Stimulated activated CD8-positive, alpha-beta memory T cell treated with anti-CD3 and anti-CD28 coated beads, Interleukin-12 subunit alpha, Interleukin-12 subunit beta, amount 100 ng/mL, for 1 hour (primary cell): ENCODE measurements at regions not wholly inside any gene's neighbourhood (a gene's known extent, or its start where the extent isn't known, plus 50 kb on each side); places are given as distances from the start of the nearest gene placed in this dataset.

Source experiments
- DNase-seq: peaks from one replicate; pipeline ENCODE4 v3.0.0-alpha.2; 2020; ENCODE audit warnings: low read depth

GRCh38 chr9:7946458-7946857, 146.9 kb upstream of the DMAC1 start:
- DNase-seq = no peak

DNA sequence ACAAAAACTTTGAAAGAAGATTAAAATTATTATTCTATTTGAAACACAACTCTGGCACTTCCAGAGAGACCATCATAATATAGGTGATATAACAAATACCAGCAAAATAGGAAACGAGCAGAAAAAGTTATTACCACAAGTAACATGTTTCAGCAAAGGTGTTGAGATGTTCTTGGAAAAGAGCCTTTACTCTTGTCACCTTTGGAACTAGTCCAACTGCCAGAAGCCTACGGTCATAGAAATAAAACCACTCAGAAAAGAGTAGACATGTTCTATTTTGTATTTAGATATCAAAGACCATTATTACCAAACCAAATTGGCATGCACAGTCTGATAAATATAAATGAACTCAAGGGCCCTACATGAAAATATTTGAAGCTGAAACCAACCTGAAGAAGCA, 145.0 kb upstream of the DMAC1 start:
- DNase-seq = no peak

- DNase-seq = no peak
These were observed 138.3 kb upstream of the DMAC1 start for GRCh38 chr9:7937761-7938491.

GRCh38 chr9:7936996-7937395, 137.4 kb upstream of the DMAC1 start:
- no peak for DNase-seq

DNA sequence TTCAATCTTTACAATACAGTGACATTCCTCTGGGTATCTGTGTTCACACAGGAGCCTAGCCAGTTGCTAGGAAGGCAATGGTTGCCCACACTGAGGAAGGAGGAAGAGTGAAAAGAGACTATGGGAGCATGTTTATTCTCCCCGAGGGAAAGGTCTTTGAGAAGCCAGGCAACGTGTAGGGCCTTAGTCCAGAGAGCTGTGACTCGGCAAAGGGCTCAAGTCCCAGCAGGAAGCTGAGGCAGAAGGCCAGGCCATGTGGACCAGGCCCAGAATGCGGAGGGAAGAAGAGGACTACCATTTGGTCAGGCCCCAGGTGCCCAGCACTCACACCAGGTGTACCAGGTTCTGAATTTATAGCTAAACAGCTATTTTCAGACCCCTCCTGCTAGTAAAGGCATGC, 136.6 kb upstream of the DMAC1 start:
- no peak for DNase-seq

DNA sequence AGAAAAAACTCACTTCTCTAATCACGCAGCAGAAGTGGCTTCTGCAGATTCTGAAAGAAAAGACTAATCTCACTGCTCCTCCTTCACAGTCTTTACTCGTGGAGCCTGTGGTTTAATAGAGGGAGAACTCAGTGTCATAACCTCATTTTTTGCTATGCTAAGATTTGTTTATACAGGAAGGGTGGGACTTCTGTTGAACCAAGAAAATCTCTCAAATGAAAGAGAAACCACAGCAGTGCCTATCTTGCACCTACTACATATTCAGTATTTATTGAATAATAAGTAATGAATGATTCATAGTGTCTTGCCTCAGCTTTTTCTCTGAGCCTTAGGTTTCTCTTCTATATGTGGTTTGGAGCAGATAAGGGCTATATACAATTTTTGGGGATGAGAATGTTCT, 136.1 kb upstream of the DMAC1 start:
- DNase-seq = no peak

DNA sequence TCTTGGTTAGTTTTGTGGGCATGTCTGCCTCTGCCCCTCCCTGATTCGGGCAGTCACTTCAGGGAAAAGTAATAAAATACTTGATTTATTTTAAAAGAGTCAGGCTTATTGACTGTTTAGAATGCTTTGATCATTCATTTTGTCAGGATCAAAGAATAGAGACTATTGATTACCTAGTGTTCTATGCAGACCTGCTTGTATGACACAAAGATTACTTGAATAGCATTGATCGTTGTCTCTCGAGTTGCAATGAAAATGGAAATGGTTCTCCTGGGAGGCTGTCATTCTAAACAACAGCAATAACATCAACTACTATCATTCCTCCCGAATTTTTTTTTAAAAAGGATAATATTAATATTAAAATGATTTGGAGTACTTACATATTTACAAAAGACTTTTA, 133.2 kb upstream of the DMAC1 start:
- no peak for DNase-seq

- DNase-seq = no peak
These were observed 131.0 kb upstream of the DMAC1 start for GRCh38 chr9:7930613-7931012.

- DNase-seq = no peak
These were observed 122.1 kb upstream of the DMAC1 start for GRCh38 chr9:7921545-7922197.

DNA sequence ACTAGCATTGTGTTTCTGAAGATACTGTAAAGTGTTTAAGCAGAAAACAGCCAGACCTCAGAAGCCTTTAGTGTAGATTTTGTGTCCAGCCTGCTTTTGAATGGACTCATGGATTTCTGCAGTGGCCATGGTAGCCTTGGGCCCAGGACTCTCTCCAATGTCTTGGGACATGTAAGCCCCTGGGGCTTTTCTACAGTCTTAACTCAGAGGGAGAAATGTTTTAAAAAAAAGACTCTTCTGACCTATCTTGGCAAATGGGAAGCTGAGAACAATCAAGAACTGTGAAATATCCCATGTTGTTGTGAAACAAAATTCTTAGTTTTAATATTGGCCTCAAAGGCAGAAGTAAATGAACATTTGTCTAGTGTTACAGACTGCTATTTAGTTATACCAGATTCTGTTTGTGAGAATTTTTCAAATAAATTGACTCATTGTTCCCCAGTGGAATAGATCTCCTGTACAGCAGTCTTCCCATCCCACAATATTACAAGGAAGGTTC, 112.5 kb upstream of the DMAC1 start:
- DNase-seq = no peak

DNA sequence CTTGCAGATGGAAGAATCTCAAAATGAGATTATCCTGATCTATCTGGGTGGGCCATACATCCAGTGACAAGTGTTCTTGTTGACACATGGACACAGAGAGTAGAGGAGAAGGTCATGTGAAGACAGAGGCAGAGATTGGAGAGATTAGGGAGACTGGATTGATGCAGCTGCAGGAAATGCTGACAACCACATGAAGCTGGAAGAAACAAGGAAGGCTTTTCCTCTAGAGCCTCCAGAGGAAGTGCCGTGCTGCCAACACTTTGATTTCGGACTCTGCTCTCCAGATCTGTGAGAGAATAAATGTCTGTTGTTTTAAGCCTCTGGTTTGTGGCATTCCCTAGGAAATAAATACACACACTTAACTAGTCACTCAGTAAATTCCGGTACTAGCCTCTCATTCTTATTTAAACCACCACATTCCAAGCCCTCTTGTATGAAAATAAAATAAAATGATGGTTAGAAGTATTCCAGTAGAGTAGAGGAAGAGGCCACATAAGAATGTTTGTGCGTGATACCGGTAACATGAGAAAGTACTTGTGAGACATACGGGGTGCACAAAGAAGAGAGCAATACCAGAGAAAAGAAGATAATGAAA, 110.9 kb upstream of the DMAC1 start:
- DNase-seq = no peak

- DNase-seq = no peak
These were observed 110.0 kb upstream of the DMAC1 start for GRCh38 chr9:7909537-7909936.

DNA sequence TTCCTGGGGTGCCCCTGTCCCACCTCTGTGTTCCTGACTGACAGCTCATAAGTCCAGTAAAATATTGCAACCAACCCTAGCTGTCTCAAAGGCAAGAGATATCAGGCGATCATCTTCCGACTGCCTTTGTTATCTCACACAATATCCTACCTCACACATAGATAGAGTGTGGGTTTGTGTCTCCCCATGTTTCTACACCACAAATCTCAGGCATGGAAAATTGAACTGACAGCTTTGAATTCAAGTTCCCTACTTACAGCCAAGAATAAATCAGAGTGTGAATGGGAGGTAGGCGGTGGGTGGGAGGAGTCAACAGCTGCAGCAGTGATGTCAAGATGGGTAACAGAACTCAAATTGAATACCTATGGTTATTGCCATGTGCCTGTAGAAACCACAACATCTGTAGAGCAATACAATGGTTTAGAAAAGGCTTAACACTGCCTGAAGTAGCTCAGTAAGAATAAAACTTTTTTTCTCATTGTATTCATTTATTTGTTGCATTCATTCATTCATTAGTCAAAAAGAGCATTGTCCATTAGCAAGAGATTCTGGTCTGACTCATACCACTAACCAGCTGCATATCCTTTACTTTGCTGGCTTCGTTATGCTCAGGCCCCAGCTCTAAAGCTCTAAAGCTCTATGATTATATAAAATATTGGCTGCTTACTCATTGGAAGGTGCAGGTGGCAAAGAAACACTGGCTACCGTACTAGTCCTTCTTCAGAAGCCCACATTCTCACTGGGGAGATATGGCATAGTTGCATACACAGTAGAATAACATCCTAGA, 108.2 kb upstream of the DMAC1 start:
- DNase-seq = no peak

DNA sequence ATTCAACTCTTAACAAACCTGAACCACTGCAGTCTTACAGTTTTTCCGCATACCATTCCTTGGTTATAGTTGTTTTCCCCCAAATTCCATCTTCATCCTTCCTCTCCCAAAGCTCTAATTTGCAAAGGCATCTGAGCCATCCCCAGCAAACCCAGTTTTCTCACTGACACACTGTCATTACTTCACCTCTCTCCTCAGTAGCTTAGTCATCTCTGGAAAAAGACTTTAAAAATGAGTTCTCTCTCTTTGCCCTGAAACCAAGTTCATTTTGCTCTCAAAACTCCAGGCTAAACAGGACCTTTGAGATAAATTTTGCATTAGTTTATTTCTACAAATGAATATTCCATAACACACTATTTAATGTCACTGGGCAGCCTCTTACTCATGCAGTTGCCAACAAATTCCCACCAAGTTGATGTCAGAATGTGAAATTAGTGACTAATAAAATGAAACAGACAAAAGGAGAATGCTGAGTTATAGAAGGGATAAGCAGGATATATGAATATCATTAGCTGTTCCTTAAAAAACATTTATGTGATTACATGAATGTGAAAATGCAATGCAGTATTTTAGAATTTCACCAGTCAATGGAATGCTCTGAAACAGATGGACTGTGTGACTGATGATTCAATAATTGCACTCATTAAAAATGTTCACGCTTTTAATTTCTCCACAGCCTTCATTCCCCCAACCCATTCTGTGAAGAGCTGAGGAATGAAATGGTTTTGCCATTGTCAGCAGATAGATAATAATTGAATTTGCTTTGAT, 107.4 kb upstream of the DMAC1 start:
- DNase-seq = no peak

DNA sequence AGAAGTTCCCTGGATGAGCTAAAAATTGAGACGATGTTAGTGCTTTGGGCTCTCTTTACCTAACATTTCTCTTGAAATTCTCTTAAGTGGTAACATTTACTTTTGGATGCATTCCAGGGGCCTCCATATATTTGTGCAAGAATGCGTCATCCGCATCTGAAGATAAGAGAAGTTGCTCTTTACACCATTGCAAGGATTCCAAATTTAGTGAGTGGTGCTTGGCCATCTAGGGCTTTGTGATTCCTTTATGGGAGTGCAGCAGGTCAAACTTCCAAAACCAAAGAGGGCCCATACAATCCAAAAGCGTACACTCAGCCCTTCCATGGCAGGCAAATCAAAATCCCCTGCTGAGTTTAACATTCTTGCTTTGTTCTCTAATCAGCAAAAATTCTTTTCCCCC, 102.0 kb upstream of the DMAC1 start:
- DNase-seq = no peak

- no peak for DNase-seq
These were observed 101.0 kb upstream of the DMAC1 start for GRCh38 chr9:7900541-7900940.

DNA sequence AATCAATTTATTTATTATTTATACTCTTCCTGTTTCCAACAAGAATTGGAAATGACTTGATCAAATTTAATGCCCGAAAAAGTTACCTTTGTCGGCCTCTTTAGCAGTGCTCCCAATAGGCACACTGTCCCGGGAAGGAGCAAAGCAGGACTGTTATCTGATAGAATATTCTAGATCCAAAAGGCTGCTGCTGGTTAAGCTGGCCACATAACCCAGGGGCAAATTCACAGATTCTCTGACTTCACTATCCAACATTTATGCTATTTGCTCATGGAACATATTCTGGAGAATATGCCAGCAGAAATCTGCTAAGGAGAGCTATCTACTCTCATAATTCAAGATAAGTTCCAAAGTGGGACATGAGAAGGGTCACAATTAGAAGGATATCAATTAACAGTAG, 100.2 kb upstream of the DMAC1 start:
- no peak for DNase-seq

GRCh38 chr9:7894231-7894630, 94.7 kb upstream of the DMAC1 start:
- DNase-seq = no peak

DNA sequence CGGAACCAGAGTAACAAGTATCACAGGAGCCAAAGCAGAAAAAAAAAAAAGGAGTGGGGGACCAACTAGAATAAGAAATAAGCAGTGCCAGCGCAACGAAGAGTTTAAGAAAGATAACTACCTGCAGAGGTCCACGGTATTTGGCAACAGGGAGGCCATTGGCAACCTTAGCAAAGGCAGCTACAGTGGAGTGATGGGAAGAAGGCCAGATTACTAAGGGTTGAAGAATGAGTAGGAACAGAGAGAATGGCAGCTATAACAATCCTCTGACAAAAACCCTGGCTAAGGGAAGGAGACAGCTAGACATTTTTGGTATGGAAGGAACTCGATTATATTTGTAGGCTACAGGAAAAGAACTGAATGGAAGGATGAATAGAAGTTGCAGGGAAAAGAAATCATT, 93.4 kb upstream of the DMAC1 start:
- DNase-seq = no peak

- no peak for DNase-seq
These were observed 80.1 kb upstream of the DMAC1 start for GRCh38 chr9:7879551-7880245.
